GM18520 (cell line): ENCODE measurements at regions not wholly inside any gene's neighbourhood (a gene's known extent, or its start where the extent isn't known, plus 50 kb on each side); places are given as distances from the start of the nearest gene placed in this dataset.
A peak's percentile ranks its signal among the peaks of the same experiment; 100 is the strongest.

ENCODE experiments used
- ATAC-seq: cut with Tn5 transposase; IDR thresholded peaks from one replicate; pipeline ENCODE4 v1.9.1; 2021; ENCODE audit not compliant: unreplicated experiment

- ATAC-seq = no peak
These were observed 88.4 kb upstream of the ATP11B start for GRCh38 chr3:182704926-182705325.

DNA sequence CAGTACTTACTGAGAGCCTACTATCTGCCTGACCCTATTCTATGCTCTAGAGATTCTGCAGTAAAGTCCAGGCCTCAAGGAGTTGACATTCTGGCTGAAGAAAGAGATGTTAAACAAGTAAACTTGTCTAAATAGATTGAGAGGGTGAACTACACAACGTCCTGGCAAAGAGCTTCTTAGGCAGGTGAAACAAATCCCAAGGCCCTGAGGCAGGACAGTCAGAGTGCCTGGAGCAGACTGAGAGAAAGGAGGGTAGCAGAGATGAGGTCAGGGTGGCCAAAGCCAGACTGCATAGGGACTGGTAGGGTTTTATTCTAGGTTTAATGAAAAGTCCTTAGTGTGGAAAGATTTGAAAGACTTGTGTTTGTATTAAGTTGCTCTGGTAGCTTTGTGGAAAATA lies 84.5 kb upstream of the ATP11B start:
- ATAC-seq = no peak

- no peak for ATAC-seq
These were observed 84.0 kb upstream of the ATP11B start for GRCh38 chr3:182709306-182709705.

DNA sequence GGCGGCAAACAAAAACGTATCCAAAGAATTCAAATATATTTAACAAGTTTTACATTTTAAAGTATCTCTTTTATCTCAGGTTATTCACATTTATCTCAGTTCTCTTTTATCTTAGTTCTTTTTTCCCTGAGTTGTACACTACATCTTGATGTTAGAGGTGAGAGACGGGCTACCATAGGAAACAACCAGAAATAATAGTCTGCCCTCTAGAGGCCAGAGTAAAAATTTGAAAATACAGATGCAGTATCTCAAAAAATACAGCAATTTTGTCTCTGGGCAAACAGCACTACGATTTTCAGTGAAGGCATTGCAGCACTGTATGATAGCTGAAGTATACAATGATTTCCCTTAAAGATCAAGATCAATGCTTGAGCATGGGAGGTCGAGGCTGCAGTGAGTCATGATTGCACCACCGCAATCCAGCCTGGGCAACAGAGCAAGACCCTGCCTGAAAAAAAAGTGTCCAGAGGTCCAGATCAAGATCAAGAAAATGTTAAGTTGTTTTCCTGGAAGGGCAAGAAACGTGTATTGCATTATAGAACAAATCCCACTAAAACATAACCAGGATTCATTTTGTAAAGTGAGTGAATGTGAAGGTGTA lies 82.6 kb upstream of the ATP11B start:
- peak; percentile 35 for ATAC-seq

DNA sequence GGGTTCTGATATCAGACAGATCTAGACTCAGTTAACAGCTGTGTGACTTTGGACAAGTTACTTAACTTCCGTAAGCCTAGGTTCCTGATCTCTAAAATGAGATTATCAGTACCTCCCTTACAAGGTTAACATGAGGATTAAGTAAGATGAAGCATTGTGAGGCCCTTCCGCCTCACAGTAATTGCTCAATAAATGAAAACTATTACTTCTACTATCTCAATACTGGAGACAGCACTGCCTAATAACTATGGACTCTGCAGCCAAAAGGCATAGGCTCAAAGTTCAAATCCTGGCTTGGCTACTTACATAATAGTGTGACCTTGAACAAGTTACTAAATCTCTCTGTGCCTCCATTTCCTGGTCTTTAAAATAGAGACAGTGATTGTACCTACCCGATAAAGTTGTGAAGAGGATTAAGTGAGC lies 82.0 kb upstream of the ATP11B start:
- no peak for ATAC-seq

DNA sequence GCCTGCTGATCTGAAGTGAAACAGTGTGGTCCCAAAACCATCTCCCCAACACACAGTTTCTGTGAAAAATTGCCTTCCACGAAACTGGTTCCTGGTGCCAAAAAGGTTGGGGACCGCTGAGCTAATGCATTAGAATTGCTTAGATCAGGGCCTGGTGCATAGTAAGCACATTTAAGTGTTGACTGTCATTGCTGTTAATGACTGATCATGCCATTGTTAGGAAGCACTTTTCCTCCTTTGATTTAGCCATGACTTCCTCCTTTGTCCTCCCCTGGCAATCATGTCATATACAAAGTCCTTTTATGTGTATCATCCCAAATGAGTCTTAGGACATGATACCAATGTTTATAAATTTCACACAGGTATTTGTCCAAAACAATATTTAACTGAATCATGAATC lies 81.5 kb upstream of the ATP11B start:
- no peak for ATAC-seq

DNA sequence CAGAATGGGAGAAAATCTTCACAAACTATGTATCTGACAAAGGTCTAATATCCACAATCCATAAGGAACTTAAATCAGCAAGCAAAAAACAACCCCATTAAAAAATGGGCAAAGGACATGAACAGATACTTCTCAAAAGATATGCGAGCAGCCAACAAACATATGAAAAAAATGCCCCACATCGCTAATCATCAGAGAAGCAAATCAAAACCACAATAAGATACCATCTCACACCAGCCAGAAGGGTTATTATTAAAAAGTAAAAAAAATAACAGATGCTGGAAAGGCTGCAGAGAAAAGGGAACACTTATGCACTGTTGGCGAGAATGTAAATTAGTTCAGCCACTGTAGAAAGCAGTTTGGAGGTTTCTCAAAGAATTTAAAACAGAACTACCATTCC lies 80.2 kb upstream of the ATP11B start:
- no peak for ATAC-seq

- ATAC-seq = peak; percentile 36
These were observed 79.4 kb upstream of the ATP11B start for GRCh38 chr3:182713743-182714517.

- ATAC-seq = no peak
These were observed 78.3 kb upstream of the ATP11B start for GRCh38 chr3:182715006-182715405.

DNA sequence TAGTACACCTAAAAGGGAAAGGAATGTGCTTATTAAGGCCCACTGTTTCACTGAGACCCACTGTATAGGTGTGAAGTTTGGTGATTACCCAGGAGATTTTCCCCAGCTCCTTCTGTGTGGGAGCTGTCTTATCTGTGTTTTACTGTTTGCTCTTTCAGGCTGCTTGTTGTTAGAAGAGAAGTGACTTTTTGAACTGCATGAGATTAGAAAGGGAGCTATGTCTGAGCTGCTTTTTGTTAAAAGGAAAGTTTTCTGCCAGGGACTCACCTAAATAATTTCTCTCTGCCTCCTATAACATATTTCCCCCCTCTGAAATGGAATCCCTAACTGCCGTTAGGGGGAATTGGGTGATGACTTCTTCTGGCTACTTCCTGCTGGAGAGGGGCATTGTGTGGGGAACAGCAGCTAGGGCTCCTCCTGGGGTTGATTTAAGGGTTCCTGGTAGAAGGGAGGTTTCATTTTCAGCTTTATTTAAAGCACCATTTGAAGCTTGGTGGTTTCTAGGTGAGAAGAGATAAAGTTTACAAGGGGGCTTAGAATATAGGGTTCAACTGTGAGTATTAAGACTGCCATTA lies 77.1 kb upstream of the ATP11B start:
- no peak for ATAC-seq

- peak; percentile 88 for ATAC-seq
These were observed 76.1 kb upstream of the ATP11B start for GRCh38 chr3:182717216-182717615.

- no peak for ATAC-seq
These were observed 70.4 kb upstream of the ATP11B start for GRCh38 chr3:182722907-182723306.

DNA sequence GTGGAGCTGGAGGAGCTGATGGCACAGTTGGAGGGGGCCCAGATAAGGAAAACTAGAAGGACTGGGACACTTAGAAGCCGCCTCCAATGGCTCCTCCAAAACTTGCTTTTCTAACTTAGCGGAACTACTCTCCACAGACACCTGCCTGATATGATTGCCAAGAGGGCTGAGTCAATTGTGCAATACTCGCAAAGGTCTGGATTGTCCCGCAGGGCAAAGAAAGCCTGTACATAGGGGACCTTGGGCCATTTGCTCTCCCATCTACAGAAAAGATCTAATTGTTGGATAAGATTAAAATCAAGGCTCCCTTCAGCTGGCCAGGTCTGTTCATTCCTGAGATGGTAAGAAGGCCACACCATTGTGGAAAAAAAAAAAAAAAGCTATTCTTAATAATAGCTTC lies 69.7 kb upstream of the ATP11B start:
- ATAC-seq = no peak

GRCh38 chr3:182725372-182726251 lies 67.7 kb upstream of the ATP11B start:
- no peak for ATAC-seq

- no peak for ATAC-seq
These were observed 66.8 kb upstream of the ATP11B start for GRCh38 chr3:182726258-182727142.

DNA sequence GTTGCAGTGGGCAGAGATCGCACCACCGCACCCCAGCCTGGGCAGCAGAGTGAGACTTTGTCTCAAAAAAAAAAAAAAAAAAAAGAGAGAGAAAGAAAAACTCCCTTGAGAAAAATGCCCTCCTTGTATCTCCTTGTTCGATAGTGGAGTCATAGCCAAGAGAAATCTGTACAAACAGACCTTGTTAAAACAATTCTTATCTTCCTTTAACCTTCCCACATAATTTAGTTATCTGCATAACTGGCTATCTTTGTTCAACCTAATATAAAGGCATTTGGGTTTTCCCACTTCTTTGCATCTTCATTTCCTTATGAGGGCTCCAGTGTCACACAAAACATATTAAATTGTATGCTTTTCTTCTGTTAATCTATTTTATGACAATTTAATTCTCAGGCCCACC lies 65.1 kb upstream of the ATP11B start:
- ATAC-seq = no peak

DNA sequence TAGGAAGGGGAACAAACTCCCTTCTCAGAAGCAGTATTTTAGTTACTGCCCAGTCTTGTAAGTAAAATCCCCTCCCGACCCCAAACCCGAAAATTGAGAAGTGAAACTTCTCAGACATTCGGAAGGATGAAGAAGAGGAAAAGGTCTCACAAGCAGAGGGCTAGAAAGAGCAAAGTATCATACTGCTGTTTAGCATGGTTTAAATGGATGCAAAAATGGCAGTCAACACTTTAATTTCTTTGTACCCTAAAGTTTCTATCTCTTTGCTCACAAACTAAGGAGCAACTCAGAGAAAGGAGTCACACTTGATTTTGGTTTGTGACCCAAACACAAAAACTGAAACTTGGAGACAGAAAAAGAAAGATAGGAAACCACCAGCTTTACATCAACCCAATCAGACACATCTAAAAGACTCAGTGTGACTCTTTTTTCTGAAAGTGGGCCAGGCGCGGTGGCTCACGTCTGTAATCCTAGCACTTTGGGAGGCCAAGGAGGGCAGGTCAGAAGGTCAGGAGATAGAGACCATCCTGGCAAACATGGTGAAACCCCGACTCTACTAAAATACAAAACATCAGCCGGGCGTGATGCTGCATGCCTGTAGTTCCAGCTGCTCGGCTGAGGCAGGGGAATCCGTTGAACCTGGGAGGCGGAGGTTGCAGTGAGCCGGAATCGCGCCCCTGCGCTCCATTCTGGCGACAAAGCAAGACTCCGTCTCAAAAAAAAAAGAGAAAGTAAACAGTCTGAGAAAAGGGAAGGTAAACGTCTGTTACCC lies 63.2 kb upstream of the ATP11B start:
- peak; percentile 74 for ATAC-seq

- no peak for ATAC-seq
These were observed 62.6 kb upstream of the ATP11B start for GRCh38 chr3:182730675-182731042.

- no peak for ATAC-seq
These were observed 61.5 kb upstream of the ATP11B start for GRCh38 chr3:182731764-182732163.
